Spinal cord (tissue), 9 donors: ENCODE measurements at regions not wholly inside any gene's neighbourhood (a gene's known extent, or its start where the extent isn't known, plus 50 kb on each side); places are given as distances from the start of the nearest gene placed in this dataset.
"Not testable (repeated sequence)": the region's sequence is repeated elsewhere in the genome, so short reads cannot be mapped to it uniquely, and the experiment has no call there.

Source experiments
- DNase-seq, 6 donors: peaks; one replicate each; pipeline versions ENCODE4 v3.0.0 to v3.0.0-alpha.2; 2013 to 2015; ENCODE audit warnings: low spot score in 6 of 6, low read depth in 4 of 6
- H3K27ac ChIP-seq: one replicate; pipeline ENCODE4 v1.5.1; 2013; ENCODE audit warnings: low read depth, low read length, control low read depth
- H3K27me3 ChIP-seq: one replicate; pipeline ENCODE4 v1.6.1; 2013; ENCODE audit warnings: low read length; ENCODE audit not compliant: control insufficient read depth, insufficient read depth
- H3K36me3 ChIP-seq: one replicate; pipeline ENCODE4 v1.6.1; 2013; ENCODE audit warnings: low read length; ENCODE audit not compliant: control insufficient read depth, insufficient read depth
- H3K4me1 ChIP-seq: one replicate; pipeline ENCODE4 v1.6.1; 2013; ENCODE audit warnings: low read length; ENCODE audit not compliant: control insufficient read depth, insufficient read depth
- H3K4me3 ChIP-seq: one replicate; pipeline ENCODE4 v1.5.1; 2013; ENCODE audit warnings: low read depth, low read length, control low read depth
- H3K9me3 ChIP-seq: one replicate; pipeline ENCODE4 v1.6.1; 2013; ENCODE audit warnings: low read length; ENCODE audit not compliant: control insufficient read depth, insufficient read depth
- WGBS: methylation state at CpG from one replicate; pipeline ENCODE4 v1.1.5; 2013; ENCODE audit warnings: missing lambda C conversion rate; ENCODE audit not compliant: insufficient coverage; 5-methylcytosine and 5-hydroxymethylcytosine counted together
- donor health status: healthy.

- H3K9me3 ChIP-seq, H3K27me3 ChIP-seq, DNase-seq, H3K36me3 ChIP-seq, H3K27ac ChIP-seq, H3K4me3 ChIP-seq, H3K4me1 ChIP-seq: not testable (repeated sequence)
- 86% methylated on average over 8 of the region's 21 CpGs for WGBS
These were observed 61.1 kb downstream of the DEFB131A start for GRCh38 chr4:9505341-9505740.

GRCh38 chr4:9506672-9507071 is 62.5 kb downstream of the DEFB131A start:
- H3K4me3 ChIP-seq, H3K9me3 ChIP-seq, H3K4me1 ChIP-seq, DNase-seq, H3K27me3 ChIP-seq, H3K36me3 ChIP-seq, H3K27ac ChIP-seq: not testable (repeated sequence)
- no CpG with 5 or more reads among the region's 2 CpGs for WGBS

DNA sequence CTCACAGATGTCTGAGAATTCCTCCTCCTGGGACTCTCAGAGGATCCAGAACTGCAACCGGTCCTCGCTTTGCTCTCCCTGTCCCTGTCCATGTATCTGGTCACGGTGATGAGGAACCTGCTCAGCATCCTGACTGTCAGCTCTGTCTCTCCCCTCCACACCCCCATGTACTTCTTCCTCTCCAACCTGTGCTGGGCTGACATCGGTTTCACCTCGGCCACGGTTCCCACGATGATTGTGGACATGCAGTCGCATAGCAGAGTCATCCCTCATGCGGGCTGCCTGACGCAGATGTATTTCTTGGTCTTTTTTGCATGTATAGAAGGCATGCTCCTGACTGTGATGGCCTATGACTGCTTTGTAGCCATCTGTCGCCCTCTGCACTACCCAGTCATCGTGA is 68.7 kb downstream of the DEFB131A start:
- H3K27ac ChIP-seq, H3K4me3 ChIP-seq, H3K4me1 ChIP-seq, H3K9me3 ChIP-seq, DNase-seq, H3K27me3 ChIP-seq, H3K36me3 ChIP-seq: not testable (repeated sequence)
- 91% methylated on average over 9 of the region's 12 CpGs for WGBS

DNA sequence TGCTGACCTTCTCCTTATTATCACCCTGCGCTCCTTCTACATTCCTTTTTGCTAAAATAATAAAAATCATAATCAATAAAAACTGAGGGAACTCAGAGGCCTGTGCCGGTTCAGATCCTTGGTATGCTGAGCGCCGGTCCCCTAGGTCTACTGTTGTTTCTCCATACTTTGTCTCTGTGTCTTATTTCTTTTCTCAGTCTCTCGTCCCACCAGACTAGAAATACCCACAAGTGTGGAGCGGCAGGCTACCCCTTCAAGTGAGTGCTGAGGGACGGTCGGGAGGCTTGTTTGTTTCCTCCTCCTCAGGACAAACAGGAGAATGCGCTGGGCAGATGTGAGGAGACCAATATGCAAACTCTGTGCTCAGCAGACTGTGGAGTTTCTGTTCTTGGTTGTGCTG is 75.4 kb downstream of the DEFB131A start:
- 95% methylated on average over 3 of the region's 9 CpGs for WGBS
- H3K9me3 ChIP-seq, H3K4me1 ChIP-seq, H3K27ac ChIP-seq, DNase-seq, H3K4me3 ChIP-seq, H3K36me3 ChIP-seq, H3K27me3 ChIP-seq: not testable (repeated sequence)

DNA sequence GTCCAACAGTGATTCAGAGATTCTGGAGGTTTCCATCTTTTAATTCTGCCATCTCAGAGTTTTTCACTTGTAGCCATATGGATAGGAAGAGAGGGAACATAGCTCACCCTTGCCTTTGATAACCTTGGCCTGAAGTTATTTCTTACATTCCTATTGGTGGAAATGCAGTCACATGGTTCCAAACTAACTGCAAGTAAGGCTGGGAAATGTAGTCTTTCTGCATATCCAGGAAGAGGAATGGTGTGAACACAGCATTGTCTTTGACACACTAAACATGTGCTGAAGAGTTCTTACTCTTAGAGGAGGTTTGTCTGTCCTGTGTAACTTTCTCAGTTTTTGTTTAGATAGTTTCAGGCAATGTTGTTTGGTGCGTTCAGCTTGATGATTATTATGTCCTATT is 78.7 kb downstream of the DEFB131A start:
- H3K36me3 ChIP-seq, H3K4me1 ChIP-seq: not testable (repeated sequence)
- no CpG with 5 or more reads among the region's 1 CpG for WGBS

DNA sequence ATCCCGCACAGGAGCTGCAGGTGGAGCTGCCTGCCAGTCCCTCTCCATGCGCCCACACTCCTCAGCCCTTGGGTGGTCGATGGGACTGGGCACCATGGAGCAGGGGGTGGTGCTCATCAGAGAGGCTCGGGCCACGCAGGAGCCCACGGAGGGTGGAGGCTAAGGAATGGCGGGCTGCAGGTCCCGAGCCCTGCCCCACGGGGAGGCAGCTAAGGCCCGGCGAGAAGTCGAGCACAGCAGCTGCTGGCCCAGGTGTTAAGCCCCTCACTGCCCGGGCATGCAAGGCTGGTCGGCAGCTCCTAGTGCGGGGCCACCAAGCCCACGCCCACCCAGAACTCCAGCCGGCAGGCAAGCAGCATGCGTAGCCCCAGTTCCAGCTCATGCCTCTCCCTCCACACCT is 80.2 kb downstream of the DEFB131A start:
- H3K27me3 ChIP-seq, H3K4me3 ChIP-seq, H3K9me3 ChIP-seq, DNase-seq, H3K27ac ChIP-seq, H3K4me1 ChIP-seq, H3K36me3 ChIP-seq: not testable (repeated sequence)
- 88% methylated on average over 18 of the region's 18 CpGs for WGBS

More for the DNA sequence above, 78.7 kb downstream of the DEFB131A start:
- not testable (repeated sequence) for DNase-seq, H3K27me3 ChIP-seq, H3K27ac ChIP-seq, H3K9me3 ChIP-seq, H3K4me3 ChIP-seq

DNA sequence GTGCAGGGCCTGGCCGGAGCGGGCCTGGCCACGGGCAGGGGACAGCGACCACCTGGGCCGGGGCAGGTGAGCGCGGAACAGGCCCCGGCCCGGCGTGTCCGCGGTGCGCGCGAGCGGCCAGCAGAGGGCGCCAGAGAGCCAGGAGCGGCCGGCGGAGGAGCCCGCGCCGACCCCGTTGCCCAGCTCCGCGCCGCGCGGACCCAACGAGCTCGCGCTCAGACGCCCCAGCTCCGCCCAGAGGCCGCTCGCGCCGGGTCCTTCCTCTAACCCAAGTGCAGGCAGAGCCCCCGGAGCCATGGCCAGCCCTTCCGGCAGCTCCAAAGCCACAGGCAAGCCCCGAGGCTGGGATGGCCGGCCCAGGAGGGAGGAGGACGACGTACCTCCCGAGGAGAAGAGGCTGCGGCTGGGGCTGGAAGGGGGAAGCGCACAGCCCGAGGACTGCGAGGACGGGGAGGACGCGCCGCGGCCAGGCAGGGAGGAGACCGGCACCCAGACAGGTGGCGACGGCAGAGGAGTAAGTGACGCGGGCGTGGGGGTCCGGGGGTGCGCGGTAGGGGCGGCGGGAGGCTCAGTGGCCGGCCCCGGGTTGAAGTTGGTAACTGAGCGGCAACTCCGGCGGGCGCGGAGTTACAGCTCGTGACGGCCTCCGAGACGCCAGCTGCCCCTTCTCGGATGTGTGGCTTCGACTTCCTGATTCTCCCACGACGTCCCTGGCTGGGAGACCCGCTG is 88.1 kb downstream of the DEFB131A start:
- peak; percentile 49 to 90 (median 58) for DNase-seq
- Histone ChIP-seq H3K4me3 (peak overlapping the region; percentile 45), H3K4me1 (peaks cover 10% of the 10 kb centered on the region)
- not testable (repeated sequence) for H3K9me3 ChIP-seq, H3K36me3 ChIP-seq, H3K27ac ChIP-seq, H3K27me3 ChIP-seq
- under 1% methylated on average over 80 of the region's 81 CpGs for WGBS

DNA sequence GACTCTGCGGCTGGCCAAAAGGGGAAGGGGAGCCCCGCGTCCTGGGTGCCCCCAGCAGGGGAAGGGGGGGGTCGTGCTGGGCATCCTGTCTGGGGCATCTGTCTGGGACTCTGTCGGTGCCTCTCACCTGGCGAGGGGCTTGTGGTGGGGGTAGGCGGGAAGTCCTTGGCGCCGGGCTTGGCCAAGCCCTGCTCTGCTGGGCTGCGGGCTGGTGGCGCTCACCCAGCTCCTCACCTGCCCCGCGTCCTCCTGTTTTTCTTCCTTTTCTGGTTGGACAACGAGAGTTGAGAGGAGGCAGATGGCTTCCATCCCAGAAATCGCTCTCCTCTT is 88.6 kb downstream of the DEFB131A start:
- H3K9me3 ChIP-seq, H3K36me3 ChIP-seq, DNase-seq, H3K27me3 ChIP-seq, H3K27ac ChIP-seq: not testable (repeated sequence)
- Histone ChIP-seq H3K4me1 (peaks cover 10% of the 10 kb centered on the region), H3K4me3 (peak overlapping the region; percentile 45)
- 0% methylated on average over 4 of the region's 15 CpGs for WGBS

DNA sequence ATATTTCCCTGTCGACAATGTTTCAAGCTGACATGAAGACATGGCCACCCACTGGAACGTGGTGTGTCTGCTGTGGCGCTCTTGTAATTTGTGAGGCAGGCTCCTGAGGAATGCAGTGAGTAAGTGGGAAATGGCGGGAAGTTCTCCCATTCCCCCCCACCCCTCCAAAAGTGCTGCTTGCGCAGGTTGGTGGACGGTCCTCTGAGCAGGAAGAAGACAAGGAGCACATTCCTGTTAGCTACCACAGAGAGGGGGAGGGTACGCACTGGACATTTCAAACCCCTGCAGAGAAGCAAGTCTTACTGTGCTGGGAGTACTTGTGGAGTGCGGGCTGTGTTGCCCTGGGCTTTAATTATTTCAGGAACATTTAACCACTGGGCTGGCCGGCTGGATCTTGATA is 92.9 kb downstream of the DEFB131A start:
- H3K27me3 ChIP-seq, H3K27ac ChIP-seq, H3K4me1 ChIP-seq, H3K9me3 ChIP-seq, H3K4me3 ChIP-seq, DNase-seq, H3K36me3 ChIP-seq: not testable (repeated sequence)
- 60% methylated on average over 5 of the region's 9 CpGs for WGBS

DNA sequence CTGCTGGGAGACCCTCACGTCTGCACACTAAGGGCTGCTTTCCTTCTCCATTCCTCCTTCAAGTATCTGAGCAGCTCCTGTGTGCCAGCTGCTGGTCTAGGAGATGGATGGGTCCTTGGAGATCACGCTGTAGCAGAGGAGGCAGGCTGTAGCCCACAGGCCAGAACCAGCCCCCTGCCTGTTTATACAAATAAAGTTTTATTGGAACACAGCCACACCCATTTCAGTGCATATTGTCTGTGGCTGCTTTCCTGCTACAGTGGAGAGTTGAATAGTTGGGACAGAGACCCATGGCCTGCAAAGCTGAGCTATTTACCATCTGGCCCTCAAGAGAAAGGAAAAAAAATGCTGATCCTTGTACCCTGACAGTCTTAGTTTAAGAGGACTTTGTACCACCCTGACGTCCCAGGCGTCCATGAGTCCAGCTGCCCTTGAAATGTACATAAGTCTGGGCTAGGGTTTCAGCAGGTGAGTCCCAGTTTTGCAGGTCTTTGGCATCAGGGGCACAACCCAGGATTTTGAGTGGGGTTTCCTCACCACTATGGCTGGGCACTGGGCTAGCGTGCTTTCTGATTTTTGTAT is 95.8 kb downstream of the DEFB131A start:
- not testable (repeated sequence) for H3K27me3 ChIP-seq, H3K4me3 ChIP-seq, H3K27ac ChIP-seq, H3K36me3 ChIP-seq, DNase-seq, H3K9me3 ChIP-seq, H3K4me1 ChIP-seq
- 96% methylated on average over 2 of the region's 5 CpGs for WGBS
